ENCODE measurements at regions not wholly inside any gene's neighbourhood (a gene's known extent, or its start where the extent isn't known, plus 50 kb on each side); places are given as distances from the start of the nearest gene placed in this dataset.

- Histone ChIP-seq H3K36me3 (no peaks in the 10 kb centered on the region), H3K27me3 (no peaks in the 10 kb centered on the region), H3K9me3 (ENCODE audit: low read depth) (no peaks in the 10 kb centered on the region), H3K4me3 (no peak overlapping the region), H3K27ac (no peak overlapping the region), H3K4me1 (ENCODE audit: low read depth) (no peaks in the 10 kb centered on the region)
- DNase-seq (ENCODE audit: low read depth in 1 of 2, low spot score in 1 of 2), result no peak
- TF ChIP-seq CTCF (IDR thresholded peaks at IDR 0.05; ENCODE audit: low read depth, low read length), result no peak
These were observed 59.1 kb upstream of the ZFAND5 start for GRCh38 chr9:72424131-72424530.

GRCh38 chr9:72422214-72422613, 57.2 kb upstream of the ZFAND5 start:
- Histone ChIP-seq H3K4me3 (no peak overlapping the region), H3K36me3 (no peaks in the 10 kb centered on the region), H3K4me1 (ENCODE audit: low read depth) (no peaks in the 10 kb centered on the region), H3K9me3 (ENCODE audit: low read depth) (no peaks in the 10 kb centered on the region), H3K27me3 (no peaks in the 10 kb centered on the region), H3K27ac (no peak overlapping the region)
- no peak for TF ChIP-seq CTCF (IDR thresholded peaks at IDR 0.05; ENCODE audit: low read depth, low read length)
- no peak for DNase-seq (ENCODE audit: low read depth in 1 of 2, low spot score in 1 of 2)

GRCh38 chr9:72420783-72421182, 55.8 kb upstream of the ZFAND5 start:
- TF ChIP-seq CTCF (IDR thresholded peaks at IDR 0.05; ENCODE audit: low read depth, low read length), result no peak
- no peak overlapping the region for H3K4me3 ChIP-seq
- no peaks in the 10 kb centered on the region for H3K9me3 ChIP-seq (ENCODE audit: low read depth)
- DNase-seq (ENCODE audit: low read depth in 1 of 2, low spot score in 1 of 2), result no peak
- H3K4me1 ChIP-seq (ENCODE audit: low read depth), result no peaks in the 10 kb centered on the region
- H3K36me3 ChIP-seq, result no peaks in the 10 kb centered on the region
- H3K27ac ChIP-seq, result no peak overlapping the region
- H3K27me3 ChIP-seq, result no peaks in the 10 kb centered on the region

- no peaks in the 10 kb centered on the region for H3K36me3 ChIP-seq
- no peak for TF ChIP-seq CTCF (IDR thresholded peaks at IDR 0.05; ENCODE audit: low read depth, low read length)
- no peaks in the 10 kb centered on the region for H3K4me1 ChIP-seq (ENCODE audit: low read depth)
- H3K9me3 ChIP-seq (ENCODE audit: low read depth), result no peaks in the 10 kb centered on the region
- no peak for DNase-seq (ENCODE audit: low read depth in 1 of 2, low spot score in 1 of 2)
- H3K27ac ChIP-seq, result no peak overlapping the region
- no peaks in the 10 kb centered on the region for H3K27me3 ChIP-seq
- H3K4me3 ChIP-seq, result no peak overlapping the region
These were observed 50.9 kb upstream of the ZFAND5 start for GRCh38 chr9:72415948-72416347.

- DNase-seq (ENCODE audit: low read depth in 1 of 2, low spot score in 1 of 2), result no peak
- H3K36me3 ChIP-seq, result no peaks in the 10 kb centered on the region
- no peak for TF ChIP-seq CTCF (IDR thresholded peaks at IDR 0.05; ENCODE audit: low read depth, low read length)
- H3K27me3 ChIP-seq, result no peaks in the 10 kb centered on the region
- H3K27ac ChIP-seq, result no peak overlapping the region
- H3K9me3 ChIP-seq (ENCODE audit: low read depth), result no peaks in the 10 kb centered on the region
- no peaks in the 10 kb centered on the region for H3K4me1 ChIP-seq (ENCODE audit: low read depth)
- no peak overlapping the region for H3K4me3 ChIP-seq
These were observed 50.2 kb upstream of the ZFAND5 start for GRCh38 chr9:72415163-72415562.
